GM21447 (cell line): ENCODE measurements at regions not wholly inside any gene's neighbourhood (a gene's known extent, or its start where the extent isn't known, plus 50 kb on each side); places are given as distances from the start of the nearest gene placed in this dataset.
A peak's percentile ranks its signal among the peaks of the same experiment; 100 is the strongest.
"Not testable (repeated sequence)": the region's sequence is repeated elsewhere in the genome, so short reads cannot be mapped to it uniquely, and the experiment has no call there.

ENCODE experiments used
- ATAC-seq: cut with Tn5 transposase; IDR thresholded peaks from one replicate; pipeline ENCODE4 v1.9.1; 2021; ENCODE audit not compliant: unreplicated experiment

- peak; percentile 95 for ATAC-seq
Measured at GRCh38 chr1:224029286-224030025, 84.5 kb upstream of the FBXO28 start.

DNA sequence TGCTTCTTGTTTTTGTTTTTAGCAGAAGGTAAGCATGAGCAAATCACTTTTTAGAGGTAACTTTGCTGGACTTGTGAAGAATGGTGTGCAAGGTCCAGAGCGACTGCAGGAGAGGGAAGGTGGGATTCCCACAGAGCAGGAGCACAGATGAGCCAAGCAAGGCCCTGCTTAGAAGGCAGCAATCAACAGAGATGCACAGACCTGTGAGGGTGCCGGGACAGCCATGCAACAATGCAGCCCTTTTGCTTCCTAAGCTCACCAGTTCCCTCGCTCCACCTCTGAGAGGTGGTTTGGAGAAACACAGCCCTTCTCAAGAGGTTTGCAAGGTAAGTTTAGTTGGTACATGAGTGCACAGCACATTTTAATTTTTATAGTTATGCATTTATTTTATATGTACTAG lies 85.1 kb upstream of the FBXO28 start:
- not testable (repeated sequence) for ATAC-seq

GRCh38 chr1:224023122-224023521 lies 90.8 kb upstream of the FBXO28 start:
- not testable (repeated sequence) for ATAC-seq

DNA sequence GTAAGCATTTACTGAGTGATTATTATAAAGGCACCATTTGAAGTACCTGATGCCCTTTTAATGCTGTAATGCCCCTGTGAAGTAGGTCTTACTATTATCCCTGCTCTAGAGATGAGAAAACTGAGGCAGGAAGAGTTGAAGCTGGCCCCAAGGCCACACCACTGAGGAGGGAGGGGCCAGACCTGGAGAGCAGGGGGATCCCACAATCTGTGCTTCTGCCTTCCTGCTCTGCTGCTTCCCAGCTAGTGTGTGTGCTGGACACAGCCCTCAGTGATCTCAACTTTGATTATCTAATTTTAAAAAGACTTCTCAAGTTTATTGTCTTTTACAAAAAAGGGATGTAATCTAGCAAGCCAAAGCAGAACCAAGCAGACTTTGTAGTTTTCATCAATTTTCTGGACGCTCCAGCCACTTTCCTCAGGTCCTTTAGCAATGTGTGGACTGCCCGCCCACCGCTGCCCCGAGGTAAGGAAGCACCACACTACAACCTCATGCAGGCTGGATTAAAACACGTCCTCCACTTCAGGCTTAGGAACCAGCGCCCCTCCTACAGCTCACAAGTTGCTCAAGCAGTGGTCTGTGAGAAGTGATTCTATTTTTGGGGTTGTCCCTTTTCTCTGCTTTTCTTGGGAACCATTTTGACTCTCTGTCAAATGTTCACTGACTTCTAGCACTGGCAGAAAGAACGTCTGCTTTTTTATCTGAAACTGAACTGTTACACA lies 91.5 kb upstream of the FBXO28 start:
- not testable (repeated sequence) for ATAC-seq

DNA sequence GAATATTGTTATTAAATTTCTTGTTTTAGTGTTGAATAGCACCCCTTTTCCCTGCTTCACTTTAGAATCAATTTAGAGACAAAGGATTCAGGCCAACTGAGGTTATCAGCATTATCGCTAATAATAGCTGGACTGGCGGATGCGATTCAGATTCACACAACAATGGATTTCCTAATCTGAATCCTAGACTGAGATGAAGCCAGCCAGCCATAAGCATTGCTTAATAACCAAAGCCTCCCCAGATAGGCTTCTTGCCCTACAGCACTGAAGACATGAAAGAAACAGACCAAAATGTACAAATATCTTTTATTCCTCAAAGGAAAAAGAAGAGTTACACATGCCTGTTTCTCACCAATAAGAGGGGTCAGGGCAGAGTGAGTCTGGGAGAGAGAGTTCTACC lies 94.0 kb upstream of the FBXO28 start:
- ATAC-seq: not testable (repeated sequence)

DNA sequence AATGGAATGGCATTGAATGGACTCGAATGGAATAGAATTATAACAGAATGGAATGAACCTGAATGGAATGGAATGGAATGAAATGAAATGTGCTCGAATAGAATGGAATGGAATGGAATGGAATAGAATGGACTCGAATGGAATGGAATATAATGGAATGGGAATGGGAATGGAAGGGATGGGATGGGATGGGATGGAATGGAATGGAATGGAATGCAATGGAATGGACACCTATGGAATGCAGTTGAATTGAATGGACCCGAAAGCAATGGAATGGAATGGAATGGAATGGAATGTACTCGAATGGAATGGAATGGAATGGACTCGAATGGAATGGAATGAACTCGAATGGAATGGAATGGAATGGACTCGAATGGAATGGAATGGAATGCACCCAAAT lies 98.1 kb upstream of the FBXO28 start:
- not testable (repeated sequence) for ATAC-seq

DNA sequence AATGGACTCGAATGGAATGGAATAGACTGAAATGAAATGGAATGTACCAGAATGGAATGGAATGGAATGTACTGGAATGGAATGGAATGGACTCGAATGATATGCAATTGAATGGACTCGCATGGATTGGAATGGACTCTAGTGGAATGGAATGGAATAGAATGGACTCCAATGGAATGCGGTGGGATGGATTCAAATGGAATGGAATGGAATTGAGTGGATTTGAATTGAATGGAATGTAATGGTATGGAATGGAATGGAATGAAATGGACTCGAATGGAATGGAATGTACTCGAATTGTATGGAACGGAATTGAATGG lies 99.6 kb upstream of the FBXO28 start:
- no peak for ATAC-seq

- ATAC-seq: not testable (repeated sequence)
Measured at GRCh38 chr1:224013626-224014329, 100.1 kb upstream of the FBXO28 start.

- ATAC-seq: not testable (repeated sequence)
Measured at GRCh38 chr1:224012807-224013434, 101.0 kb upstream of the FBXO28 start.

GRCh38 chr1:224012162-224012561 lies 101.7 kb upstream of the FBXO28 start:
- ATAC-seq: not testable (repeated sequence)

GRCh38 chr1:224011751-224012150 lies 102.2 kb upstream of the FBXO28 start:
- ATAC-seq: not testable (repeated sequence)

DNA sequence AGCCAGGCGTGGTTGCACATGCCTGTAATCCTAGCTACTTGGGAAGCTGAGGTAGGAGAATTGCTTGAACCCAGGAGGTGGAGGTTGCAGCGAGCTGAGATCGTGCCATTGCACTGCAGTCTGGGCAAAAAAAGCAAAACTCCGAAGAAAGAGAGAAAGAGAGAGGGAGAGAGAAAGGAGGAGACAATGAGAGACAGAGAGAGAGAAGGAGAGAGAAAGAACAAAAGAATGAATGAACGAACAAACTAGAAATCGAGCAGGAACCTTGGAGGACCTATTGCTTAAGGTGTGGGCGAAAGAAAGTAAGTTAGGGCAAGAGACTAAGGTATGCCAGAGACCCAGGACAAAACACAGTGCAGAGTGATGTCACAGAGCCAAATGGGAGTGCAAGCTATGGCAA lies 102.8 kb upstream of the FBXO28 start:
- not testable (repeated sequence) for ATAC-seq

DNA sequence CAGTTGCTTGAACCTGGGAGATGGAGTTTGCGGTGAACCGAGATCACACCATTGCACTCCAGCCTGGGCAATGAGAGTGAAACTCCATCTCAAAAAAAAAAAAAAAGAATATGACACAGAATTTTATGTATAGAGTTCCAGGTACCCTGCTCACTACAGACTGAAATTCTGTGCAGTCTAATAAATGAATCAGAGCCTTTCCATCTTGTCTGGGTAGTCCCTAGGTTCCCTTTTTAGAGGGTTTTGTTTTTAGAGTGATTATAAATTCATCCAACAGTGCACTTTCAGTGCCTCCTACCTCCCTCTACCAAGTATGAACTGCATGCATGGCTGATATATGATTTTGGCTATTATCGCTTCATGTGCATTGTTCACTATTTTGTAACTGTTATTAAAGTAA lies 107.9 kb upstream of the FBXO28 start:
- not testable (repeated sequence) for ATAC-seq

- ATAC-seq: not testable (repeated sequence)
Measured at GRCh38 chr1:224004552-224005315, 109.2 kb upstream of the FBXO28 start.

GRCh38 chr1:224003896-224004295 lies 110.0 kb upstream of the FBXO28 start:
- not testable (repeated sequence) for ATAC-seq

GRCh38 chr1:224001757-224002156 lies 112.2 kb upstream of the FBXO28 start:
- ATAC-seq: not testable (repeated sequence)

GRCh38 chr1:223999761-224000160 lies 114.2 kb upstream of the FBXO28 start:
- ATAC-seq: not testable (repeated sequence)

DNA sequence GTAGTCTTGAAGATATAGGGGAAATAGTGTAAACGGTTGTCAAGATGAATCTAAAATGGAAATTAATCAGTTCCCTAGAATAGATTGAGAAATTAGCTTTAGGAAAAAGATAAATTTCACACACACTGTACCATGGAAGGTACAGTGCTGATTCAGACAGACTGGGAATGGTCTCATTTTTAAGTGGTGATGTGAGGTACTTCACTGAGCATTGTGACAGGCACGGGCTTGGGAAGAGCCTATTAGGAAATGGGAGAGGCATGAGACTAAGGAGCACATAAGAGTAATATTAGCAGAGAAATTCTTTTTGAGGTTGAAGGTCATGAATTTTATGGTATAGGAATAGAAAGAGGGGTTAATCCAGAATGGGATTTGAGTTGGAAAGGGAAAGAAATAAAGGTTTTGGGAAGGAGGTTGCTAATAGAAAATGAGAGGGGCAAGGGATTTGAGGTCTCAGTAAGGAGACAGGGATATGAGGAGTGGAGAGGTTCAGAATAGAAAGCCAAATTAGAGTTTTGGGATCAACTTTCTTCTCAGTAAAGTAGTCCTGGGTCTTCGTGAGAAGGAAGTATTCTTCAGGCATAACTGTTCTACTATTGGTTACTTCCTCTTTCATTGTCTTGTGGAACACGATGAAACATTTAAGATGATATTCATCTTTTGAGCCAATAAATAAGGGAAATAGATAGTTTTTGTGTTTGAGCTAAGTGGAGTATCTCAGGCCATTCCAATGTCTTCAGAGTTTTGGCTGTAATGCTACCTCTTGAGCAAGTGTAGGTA lies 115.0 kb upstream of the FBXO28 start:
- ATAC-seq: not testable (repeated sequence)

DNA sequence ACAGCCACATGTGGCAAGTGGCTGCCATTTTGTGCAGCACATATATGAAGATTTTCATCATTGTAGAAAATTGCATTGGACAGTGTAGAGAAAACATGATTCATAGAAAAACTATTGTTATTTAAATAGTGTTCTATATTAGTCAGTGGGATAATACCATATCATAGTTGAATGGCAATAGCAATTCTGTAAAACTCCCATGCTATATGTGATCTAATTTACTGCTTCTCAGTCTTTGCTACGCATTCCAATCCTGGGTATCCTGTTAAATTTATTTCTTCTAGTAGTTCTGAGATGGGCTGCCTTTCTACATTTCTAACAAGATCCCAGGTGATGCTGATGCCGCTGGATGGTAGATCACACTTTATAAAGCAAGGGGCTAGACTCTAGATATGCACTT lies 117.5 kb upstream of the FBXO28 start:
- not testable (repeated sequence) for ATAC-seq
